H1 (cell line): ENCODE measurements at regions not wholly inside any gene's neighbourhood (a gene's known extent, or its start where the extent isn't known, plus 50 kb on each side); places are given as distances from the start of the nearest gene placed in this dataset.

ENCODE experiments used
- CTCF ChIA-PET: fragments of 300-600 bp; sonication (Branson Sonifier 250); formaldehyde crosslinking; loops from one replicate; lab custom pipeline; 2021; ENCODE audit not compliant: partially characterized antibody; lab: Charles Lee
- POLR2A ChIA-PET: fragments of 300-600 bp; sonication (Branson Sonifier 250); formaldehyde crosslinking; loops from one replicate; lab custom pipeline; 2021; ENCODE audit warnings: inconsistent platforms; ENCODE audit not compliant: partially characterized antibody; lab: Charles Lee
- DNase-seq, 2 experiments: peaks; one replicate each; pipeline versions ENCODE4 v3.0.0 to v3.0.0-alpha.2; 2010 to 2022; ENCODE audit warnings: low spot score in 2 of 2, low read depth in 1 of 2, mixed read lengths in 1 of 2
- FAIRE-seq: peaks from 2 replicates; lab custom pipeline; 2011; peaks lifted over from hg19 to GRCh38; lab: Jason Lieb, UNC
- H2AFZ ChIP-seq: 2 replicates; pipeline ENCODE4 v1.8.1; 2012; ENCODE audit warnings: low read length, inconsistent platforms
- H2AK5ac ChIP-seq: 2 replicates; pipeline ENCODE4 v1.6.1; 2013; ENCODE audit warnings: low read depth, low read length
- H2BK120ac ChIP-seq: replicated peaks from 2 replicates; pipeline ENCODE3; 2013; ENCODE audit warnings: low read depth, low read length, inconsistent platforms
- H2BK12ac ChIP-seq: 2 replicates; pipeline ENCODE4 v1.6.1; 2013; ENCODE audit warnings: low read depth, low read length
- H2BK15ac ChIP-seq: 2 replicates; pipeline ENCODE4 v1.6.1; 2013; ENCODE audit warnings: low read length
- H2BK20ac ChIP-seq: 2 replicates; pipeline ENCODE4 v1.6.1; 2013; ENCODE audit warnings: low read length
- H2BK5ac ChIP-seq: 2 replicates; pipeline ENCODE4 v1.6.1; 2013; ENCODE audit warnings: low read depth, low read length
- H3K14ac ChIP-seq: 2 replicates; pipeline ENCODE4 v1.6.1; 2013; ENCODE audit warnings: inconsistent platforms; ENCODE audit not compliant: insufficient read length
- H3K18ac ChIP-seq: 2 replicates; pipeline ENCODE4 v1.6.1; 2013; ENCODE audit warnings: low read length; ENCODE audit errors: extremely low read depth
- H3K23ac ChIP-seq: 2 replicates; pipeline ENCODE4 v1.6.1; 2013; ENCODE audit warnings: inconsistent platforms; ENCODE audit not compliant: insufficient read length
- H3K23me2 ChIP-seq: 2 replicates; pipeline ENCODE4 v1.6.1; 2013; ENCODE audit warnings: low read depth, low read length
- H3K27ac ChIP-seq: 2 replicates; pipeline ENCODE4 v1.6.1; 2011; ENCODE audit warnings: low read depth, low read length, inconsistent platforms
- H3K27me3 ChIP-seq, 4 experiments: replicated peaks in 1 of 4; 1 replicate in 1 of 4; 2 replicates in 3 of 4; pipeline versions ENCODE4 v1.6.1 to v1.8.1; 2011 to 2013; ENCODE audit warnings: low read length in 3 of 4, mild to moderate bottlenecking in 3 of 4, inconsistent platforms in 2 of 4, mixed read lengths in 2 of 4, moderate library complexity in 1 of 4; ENCODE audit not compliant: control insufficient read depth in 3 of 4, insufficient read depth in 3 of 4; ENCODE audit errors: extremely low read depth in 1 of 4
- H3K36me3 ChIP-seq, 4 experiments: 2 replicates each; pipeline versions ENCODE4 v1.6.1 to v1.8.1; 2011 to 2013; ENCODE audit warnings: mild to moderate bottlenecking in 4 of 4, low read length in 3 of 4, moderate library complexity in 2 of 4, control low read depth in 1 of 4, inconsistent platforms in 1 of 4; ENCODE audit not compliant: insufficient read depth in 4 of 4, control insufficient read depth in 2 of 4
- H3K4ac ChIP-seq: replicated peaks from 2 replicates; pipeline ENCODE3; 2013; ENCODE audit warnings: low read length, low read depth, mixed read lengths, inconsistent platforms; ENCODE audit not compliant: insufficient read length
- H3K4me1 ChIP-seq, 4 experiments: replicated peaks in 1 of 4; 1 replicate in 1 of 4; 2 replicates in 3 of 4; pipeline versions ENCODE4 v1.6.1 to v1.8.1; 2011 to 2013; ENCODE audit warnings: low read length in 3 of 4, inconsistent platforms in 2 of 4, mixed read lengths in 1 of 4; ENCODE audit not compliant: insufficient read depth in 4 of 4, control insufficient read depth in 3 of 4
- H3K4me2 ChIP-seq, 2 experiments: 2 replicates each; pipeline versions ENCODE4 v1.6.1 to v1.8.1; 2011 to 2013; ENCODE audit warnings: low read depth in 2 of 2, low read length in 2 of 2, control low read depth in 1 of 2, inconsistent platforms in 1 of 2, mild to moderate bottlenecking in 1 of 2; ENCODE audit not compliant: insufficient read depth in 1 of 2
- H3K4me3 ChIP-seq, 4 experiments: fragments of 200-600, 300-600 bp in 1 of 4; sonication (generic), shearing (Covaris generic), sonication (Bioruptor Twin) in 1 of 4; 2 replicates each; pipeline versions ENCODE4 v1.5.1 to v1.8.1; 2011 to 2016; ENCODE audit warnings: low read length in 4 of 4, low read depth in 3 of 4, control low read depth in 2 of 4, inconsistent platforms in 2 of 4, mild to moderate bottlenecking in 2 of 4, mixed read lengths in 1 of 4, moderate library complexity in 1 of 4; ENCODE audit not compliant: insufficient read depth in 2 of 4; ENCODE audit errors: extremely low read depth in 1 of 4
- H3K56ac ChIP-seq: replicated peaks from 2 replicates; pipeline ENCODE3; 2013; ENCODE audit warnings: low read depth, mild to moderate bottlenecking, mixed read lengths, low read length, inconsistent platforms; ENCODE audit not compliant: insufficient read length
- H3K79me1 ChIP-seq: 2 replicates; pipeline ENCODE4 v1.6.1; 2013; ENCODE audit warnings: low read depth, low read length, control low read depth
- H3K79me2 ChIP-seq, 2 experiments: 2 replicates each; pipeline versions ENCODE4 v1.6.1 to v1.8.1; 2012 to 2013; ENCODE audit warnings: low read length in 2 of 2, mild to moderate bottlenecking in 2 of 2, inconsistent platforms in 1 of 2; ENCODE audit not compliant: insufficient read depth in 2 of 2, control insufficient read depth in 1 of 2
- H3K9ac ChIP-seq, 4 experiments: replicated peaks in 1 of 4; 1 replicate in 1 of 4; 2 replicates in 3 of 4; pipeline versions ENCODE4 v1.6.1 to v1.8.1; 2011 to 2013; ENCODE audit warnings: low read depth in 3 of 4, low read length in 3 of 4, control low read depth in 2 of 4, mild to moderate bottlenecking in 2 of 4, moderate library complexity in 2 of 4, inconsistent platforms in 1 of 4; ENCODE audit errors: extremely low read depth in 1 of 4
- H3K9me3 ChIP-seq, 2 experiments: 2 replicates each; pipeline versions ENCODE4 v1.6.1 to v1.8.1; 2012 to 2013; ENCODE audit warnings: mild to moderate bottlenecking in 2 of 2, moderate library complexity in 2 of 2, control low read depth in 1 of 2, inconsistent platforms in 1 of 2, low read depth in 1 of 2, low read length in 1 of 2, mixed read lengths in 1 of 2; ENCODE audit not compliant: insufficient read depth in 2 of 2
- H4K20me1 ChIP-seq, 2 experiments: replicated peaks in 1 of 2; 2 replicates each; pipeline versions ENCODE3 to v1.8.1; 2011 to 2013; ENCODE audit warnings: inconsistent platforms in 2 of 2, low read length in 2 of 2, mild to moderate bottlenecking in 1 of 2; ENCODE audit not compliant: insufficient read depth in 2 of 2, control insufficient read depth in 1 of 2
- H4K5ac ChIP-seq: 2 replicates; pipeline ENCODE4 v1.6.1; 2013; ENCODE audit warnings: low read length, low read depth, mixed read lengths, inconsistent platforms; ENCODE audit not compliant: insufficient read length
- H4K8ac ChIP-seq: 2 replicates; pipeline ENCODE4 v1.8.0; 2013; ENCODE audit warnings: mild to moderate bottlenecking, moderate library complexity, low read length, inconsistent platforms; ENCODE audit not compliant: insufficient read depth; ENCODE audit errors: extremely low read depth
- H4K91ac ChIP-seq: replicated peaks from 2 replicates; pipeline ENCODE3; 2013; ENCODE audit warnings: low read length, mixed read lengths, inconsistent platforms; ENCODE audit not compliant: insufficient read length
- MAFK ChIP-seq: IDR thresholded peaks from 2 replicates; pipeline ENCODE4 v1.6.1; 2012; ENCODE audit warnings: low read depth, mild to moderate bottlenecking, improper control_type of control experiment, low read length
- TCF12 ChIP-seq: IDR thresholded peaks from 2 replicates; pipeline ENCODE4 v1.6.1; 2011; ENCODE audit warnings: low read depth, mild to moderate bottlenecking, low read length
- WGBS, 2 experiments: shearing (Covaris generic) in 1 of 2; methylation state at CpG; one replicate each; pipeline versions ENCODE4 v1.1.6 to v1.1.7; 2013 to 2015; ENCODE audit warnings: low lambda C conversion rate in 2 of 2, mixed read lengths in 2 of 2, inconsistent platforms in 1 of 2, low coverage in 1 of 2, missing lambda C conversion rate in 1 of 2; ENCODE audit not compliant: insufficient replicate concordance in 2 of 2, insufficient coverage in 1 of 2, insufficient read length in 1 of 2; ENCODE audit errors: extremely low coverage in 1 of 2, missing lambda C conversion rate in 1 of 2; 5-methylcytosine and 5-hydroxymethylcytosine counted together
- TF ChIP-seq, protein P1 (sequence below): IDR thresholded peaks from 2 replicates; pipeline ENCODE4 v1.6.1; 2012; ENCODE audit warnings: inconsistent platforms
- TF ChIP-seq, protein P2 (sequence below): IDR thresholded peaks from 2 replicates; pipeline ENCODE4 v1.6.1; 2012; ENCODE audit warnings: inconsistent platforms

DNA sequence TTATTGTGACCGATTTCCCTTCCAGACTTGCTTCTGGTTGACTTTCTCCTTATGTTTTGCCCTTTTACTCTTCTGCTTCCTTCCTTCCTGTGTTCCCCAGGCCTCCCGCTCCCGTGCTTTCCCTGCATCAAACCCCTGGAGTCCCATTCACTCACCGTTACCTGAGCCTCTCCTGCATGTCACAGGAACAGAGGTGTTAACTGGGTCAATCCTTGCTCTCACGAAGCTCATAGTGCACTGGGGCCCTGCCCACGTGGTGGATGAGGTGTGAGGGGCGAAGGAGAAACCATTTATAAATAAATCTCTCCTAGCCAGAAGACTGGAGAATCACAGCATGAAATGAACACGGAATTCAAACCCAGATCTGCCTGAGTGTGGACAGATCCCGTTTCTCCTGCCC, 83.1 kb upstream of the MSX1 start:
- TF ChIP-seq, protein P1, sequence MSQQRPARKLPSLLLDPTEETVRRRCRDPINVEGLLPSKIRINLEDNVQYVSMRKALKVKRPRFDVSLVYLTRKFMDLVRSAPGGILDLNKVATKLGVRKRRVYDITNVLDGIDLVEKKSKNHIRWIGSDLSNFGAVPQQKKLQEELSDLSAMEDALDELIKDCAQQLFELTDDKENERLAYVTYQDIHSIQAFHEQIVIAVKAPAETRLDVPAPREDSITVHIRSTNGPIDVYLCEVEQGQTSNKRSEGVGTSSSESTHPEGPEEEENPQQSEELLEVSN: peak; percentile 61
- TF ChIP-seq MAFK (no peak), TCF12 (no peak)
- TF ChIP-seq, protein P2, sequence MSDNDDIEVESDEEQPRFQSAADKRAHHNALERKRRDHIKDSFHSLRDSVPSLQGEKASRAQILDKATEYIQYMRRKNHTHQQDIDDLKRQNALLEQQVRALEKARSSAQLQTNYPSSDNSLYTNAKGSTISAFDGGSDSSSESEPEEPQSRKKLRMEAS: peak; percentile 82
- H3K4ac ChIP-seq: no peak overlapping the region
- no peak overlapping the region for H3K23ac ChIP-seq
- H4K5ac ChIP-seq: no peak overlapping the region
- no peak overlapping the region for H2BK12ac ChIP-seq
- no peak overlapping the region for H3K14ac ChIP-seq
- H3K4me1 ChIP-seq: no peaks in the 10 kb centered on the region
- H3K79me1 ChIP-seq: no peaks in the 10 kb centered on the region
- H4K91ac ChIP-seq: no peak overlapping the region
- no peaks in the 10 kb centered on the region for H3K79me2 ChIP-seq
- no peak overlapping the region for H2BK20ac ChIP-seq
- ChIA-PET POLR2A (interaction anchor here (1.3 kb wide), 1 partner anchor 201 kb away, joined by 3 read pairs; no protein-coding TSS in a partner anchor), CTCF (interaction anchor here (0.5 to 2.3 kb wide), 4 partner anchors 8 to 218 kb away, joined by 3 to 16 read pairs (median 4); no protein-coding TSS in a partner anchor)
- H3K56ac ChIP-seq: no peak overlapping the region
- peaks cover 0 to 2% (median 0%) of the 10 kb centered on the region in 4 experiments; a peak in 1 of 7 replicates for H3K27me3 ChIP-seq
- no peaks in the 10 kb centered on the region for H3K23me2 ChIP-seq
- FAIRE-seq: no peak
- H3K9ac ChIP-seq: no peak overlapping the region
- no peak overlapping the region for H3K4me3 ChIP-seq
- no peak overlapping the region for H2AFZ ChIP-seq
- no peaks in the 10 kb centered on the region for H3K36me3 ChIP-seq
- no peak overlapping the region for H2BK15ac ChIP-seq
- no peak overlapping the region for H3K27ac ChIP-seq
- H2AK5ac ChIP-seq: no peak overlapping the region
- no peak overlapping the region for H4K8ac ChIP-seq
- H2BK120ac ChIP-seq: no peak overlapping the region
- no peaks in the 10 kb centered on the region for H4K20me1 ChIP-seq
- H2BK5ac ChIP-seq: no peak overlapping the region
- no peaks in the 10 kb centered on the region for H3K9me3 ChIP-seq
- H3K18ac ChIP-seq: no peak overlapping the region
- WGBS, 2 experiments: 75% methylated on average over 9 of the region's 9 CpGs; no CpG with 5 or more reads in 1 of the 2 experiments
- peak in 1 of 2 experiments; percentile 41 for DNase-seq
- H3K4me2 ChIP-seq: no peak overlapping the region
